Testis (tissue), 2 donors: ENCODE measurements at regions not wholly inside any gene's neighbourhood (a gene's known extent, or its start where the extent isn't known, plus 50 kb on each side); places are given as distances from the start of the nearest gene placed in this dataset.

Experiments
- DNase-seq: peaks from one replicate; pipeline ENCODE4 v3.0.0-alpha.2; 2019
- H3K27ac ChIP-seq, 2 donors: fragments of 200-600 bp; sonication (generic); one replicate each; pipeline ENCODE4 v1.5.1; 2019
- H3K27me3 ChIP-seq: fragments of 200-600 bp; sonication (generic); one replicate; pipeline ENCODE4 v1.5.1; 2019
- H3K36me3 ChIP-seq: fragments of 200-600 bp; sonication (generic); one replicate; pipeline ENCODE4 v1.5.1; 2017; ENCODE audit warnings: low read depth; ENCODE audit errors: missing control alignments
- H3K4me1 ChIP-seq: fragments of 200-600 bp; sonication (generic); one replicate; pipeline ENCODE4 v1.5.1; 2019
- H3K4me3 ChIP-seq, 2 donors: fragments of 200-600 bp; sonication (generic); one replicate each; pipeline ENCODE4 v1.5.1; 2017 to 2019
- H3K9me3 ChIP-seq: fragments of 200-600 bp; sonication (generic); one replicate; pipeline ENCODE4 v1.5.1; 2017
- POLR2A ChIP-seq: fragments of 450-650 bp; IDR thresholded peaks from one replicate; pipeline ENCODE4 v1.6.1; 2017; ENCODE audit warnings: antibody characterized with exemption, mild to moderate bottlenecking, moderate library complexity
- WGBS, 2 donors: methylation state at CpG; one replicate each; pipeline ENCODE4 v1.1.5; 2018; 5-methylcytosine and 5-hydroxymethylcytosine counted together
- intact Hi-C: fragments of 100-400 bp; cut with DNase I; formaldehyde crosslinking; loops from one replicate; pipeline ENCODE4 v1.15.1; 2023; ENCODE audit warnings: low total_unique reads
- TF ChIP-seq, protein P1 (sequence below), 3 experiments: fragments of 450-650 bp in 2 of 3; fragments of 200-600 bp in 1 of 3; sonication (generic) in 1 of 3; IDR thresholded peaks; one replicate each; pipeline ENCODE4 v1.5.1; 2016 to 2019; ENCODE audit warnings: antibody characterized with exemption in 3 of 3, mild to moderate bottlenecking in 2 of 3, moderate library complexity in 1 of 3

DNA sequence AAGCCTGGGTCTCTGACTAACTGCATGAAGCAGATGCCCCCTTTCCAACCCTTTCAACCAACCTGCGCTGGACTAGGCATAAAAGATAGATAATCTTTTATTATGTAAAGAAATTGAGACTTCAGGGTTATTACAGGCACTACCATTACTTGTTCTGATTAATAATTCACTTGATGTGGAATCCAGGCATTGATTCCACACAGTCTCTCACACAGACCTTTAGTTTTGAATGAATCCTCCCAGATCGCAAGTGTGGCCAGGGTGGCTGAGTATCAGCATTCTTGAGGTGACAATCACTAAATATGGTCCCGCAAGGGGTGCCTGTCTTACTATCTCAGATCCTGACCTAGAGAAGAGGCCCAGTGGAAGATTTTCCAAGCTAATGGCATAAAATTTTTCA is 368.9 kb upstream of the ONECUT1 start:
- Histone ChIP-seq H3K4me3 (no peak overlapping the region), H3K4me1 (no peaks in the 10 kb centered on the region), H3K36me3 (no peaks in the 10 kb centered on the region), H3K27me3 (no peaks in the 10 kb centered on the region), H3K27ac (no peak overlapping the region), H3K9me3 (no peaks in the 10 kb centered on the region)
- TF ChIP-seq, protein P1, sequence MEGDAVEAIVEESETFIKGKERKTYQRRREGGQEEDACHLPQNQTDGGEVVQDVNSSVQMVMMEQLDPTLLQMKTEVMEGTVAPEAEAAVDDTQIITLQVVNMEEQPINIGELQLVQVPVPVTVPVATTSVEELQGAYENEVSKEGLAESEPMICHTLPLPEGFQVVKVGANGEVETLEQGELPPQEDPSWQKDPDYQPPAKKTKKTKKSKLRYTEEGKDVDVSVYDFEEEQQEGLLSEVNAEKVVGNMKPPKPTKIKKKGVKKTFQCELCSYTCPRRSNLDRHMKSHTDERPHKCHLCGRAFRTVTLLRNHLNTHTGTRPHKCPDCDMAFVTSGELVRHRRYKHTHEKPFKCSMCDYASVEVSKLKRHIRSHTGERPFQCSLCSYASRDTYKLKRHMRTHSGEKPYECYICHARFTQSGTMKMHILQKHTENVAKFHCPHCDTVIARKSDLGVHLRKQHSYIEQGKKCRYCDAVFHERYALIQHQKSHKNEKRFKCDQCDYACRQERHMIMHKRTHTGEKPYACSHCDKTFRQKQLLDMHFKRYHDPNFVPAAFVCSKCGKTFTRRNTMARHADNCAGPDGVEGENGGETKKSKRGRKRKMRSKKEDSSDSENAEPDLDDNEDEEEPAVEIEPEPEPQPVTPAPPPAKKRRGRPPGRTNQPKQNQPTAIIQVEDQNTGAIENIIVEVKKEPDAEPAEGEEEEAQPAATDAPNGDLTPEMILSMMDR (IDR thresholded peaks at IDR 0.05), result no peak
- TF ChIP-seq POLR2A, result no peak
- no peak for DNase-seq
- 86 to 93% methylated on average over 3 of the region's 3 CpGs for WGBS, 2 donors
- intact Hi-C loops, result no loop called here

DNA sequence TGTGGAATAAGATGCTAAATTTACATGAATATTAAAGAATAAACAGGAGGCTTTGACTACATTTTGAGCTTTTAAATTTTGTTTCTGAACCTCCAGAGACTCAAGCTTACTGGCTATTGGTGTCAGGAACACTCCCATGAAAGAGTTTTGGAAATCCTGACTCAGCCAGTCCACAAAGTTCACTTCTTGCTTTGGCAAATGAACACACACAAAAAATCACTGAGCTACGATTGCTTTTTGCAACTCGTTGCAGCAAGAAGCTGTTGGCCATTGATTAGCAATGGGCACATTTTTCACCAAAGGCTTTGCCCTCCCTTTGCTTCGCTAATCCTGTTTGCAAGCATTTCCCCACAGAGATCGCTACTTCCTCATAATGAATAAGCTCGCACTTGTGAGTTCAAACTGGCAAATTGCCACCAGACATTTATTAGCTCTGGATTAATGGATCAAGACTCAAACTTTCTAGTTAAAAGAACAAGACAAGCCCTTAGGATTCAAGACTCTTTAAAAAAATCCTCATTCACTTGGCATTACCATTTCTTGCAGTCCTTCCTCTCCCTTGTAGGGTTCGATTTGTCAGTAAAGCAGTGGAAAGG is 343.2 kb upstream of the ONECUT1 start:
- intact Hi-C loops, result no loop called here
- H3K27me3 ChIP-seq, result no peaks in the 10 kb centered on the region
- H3K36me3 ChIP-seq, result no peaks in the 10 kb centered on the region
- no peaks in the 10 kb centered on the region for H3K4me1 ChIP-seq
- H3K4me3 ChIP-seq, result no peak overlapping the region
- H3K9me3 ChIP-seq, result no peaks in the 10 kb centered on the region
- no peak for DNase-seq
- no peak for TF ChIP-seq POLR2A
- TF ChIP-seq, protein P1 (IDR thresholded peaks at IDR 0.05), result no peak
- no peak overlapping the region for H3K27ac ChIP-seq
- WGBS, 2 donors, result 77 to 78% methylated on average over 6 of the region's 6 CpGs

DNA sequence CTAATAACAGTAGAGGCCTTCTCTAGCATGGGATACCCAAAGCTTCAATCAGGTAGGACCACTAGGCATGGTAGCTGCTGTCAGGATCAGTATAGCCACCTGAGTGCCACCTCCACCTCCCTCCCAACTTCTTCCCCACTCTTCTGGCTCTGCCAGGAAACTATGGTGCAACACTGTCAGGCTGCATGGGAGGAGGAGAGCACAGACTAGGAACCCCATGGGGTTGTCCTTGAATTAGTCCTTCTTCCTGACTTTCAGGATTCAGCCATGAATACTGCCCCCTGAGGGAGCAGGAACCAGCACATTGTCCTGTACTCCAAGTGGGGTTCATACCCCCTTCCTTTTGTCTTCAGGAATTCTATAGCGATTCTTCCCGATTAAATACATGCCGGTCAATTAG is 340.8 kb upstream of the ONECUT1 start:
- H3K4me1 ChIP-seq, result no peaks in the 10 kb centered on the region
- no peaks in the 10 kb centered on the region for H3K27me3 ChIP-seq
- no peaks in the 10 kb centered on the region for H3K36me3 ChIP-seq
- no peaks in the 10 kb centered on the region for H3K9me3 ChIP-seq
- H3K4me3 ChIP-seq, result no peak overlapping the region
- 92 to 93% methylated on average over 3 of the region's 3 CpGs for WGBS, 2 donors
- intact Hi-C loops, result no loop called here
- TF ChIP-seq, protein P1 (IDR thresholded peaks at IDR 0.05), result no peak
- TF ChIP-seq POLR2A, result no peak
- no peak overlapping the region for H3K27ac ChIP-seq
- DNase-seq, result no peak

DNA sequence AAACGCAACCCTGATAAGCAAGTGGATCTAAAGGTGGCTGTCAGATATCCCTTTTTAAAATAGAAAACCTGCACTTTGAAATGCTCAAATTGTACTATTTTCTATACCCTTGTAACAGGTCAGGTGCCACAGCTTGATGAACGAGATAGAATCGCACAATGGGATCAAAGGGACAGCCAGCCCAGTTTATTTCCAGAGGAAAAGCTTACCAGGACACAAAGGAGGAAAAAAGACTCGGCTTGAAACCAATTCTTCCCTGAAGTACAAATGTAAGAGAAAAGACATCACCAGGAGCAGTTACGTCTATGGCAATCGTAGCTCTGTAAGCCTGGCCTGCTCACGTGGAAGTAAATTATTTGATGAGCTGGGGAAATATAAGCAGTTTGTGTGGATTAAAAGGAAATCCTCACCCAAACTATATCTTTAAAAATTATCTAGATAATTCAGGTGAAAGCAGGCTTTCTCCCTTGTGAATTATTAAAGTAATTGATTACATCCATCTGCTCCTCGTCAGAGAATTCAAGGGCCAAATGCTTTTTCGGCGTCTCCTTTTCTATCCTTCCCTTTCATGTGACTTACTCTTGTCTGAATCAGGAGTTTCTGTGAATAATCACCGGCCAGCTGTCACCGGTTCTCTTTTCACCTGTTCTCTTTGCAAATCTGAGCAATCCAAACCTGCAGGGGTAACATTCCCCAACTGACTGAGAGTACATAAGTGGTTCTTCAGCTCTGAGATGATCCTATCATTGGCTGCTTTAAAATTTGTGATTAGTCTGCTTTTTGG is 339.2 kb upstream of the ONECUT1 start:
- no peaks in the 10 kb centered on the region for H3K9me3 ChIP-seq
- no peak overlapping the region for H3K4me3 ChIP-seq
- intact Hi-C loops, result no loop called here
- WGBS, 2 donors, result 69% methylated on average over 12 of the region's 12 CpGs
- no peak for DNase-seq
- H3K4me1 ChIP-seq, result no peaks in the 10 kb centered on the region
- no peak overlapping the region for H3K27ac ChIP-seq
- H3K36me3 ChIP-seq, result no peaks in the 10 kb centered on the region
- H3K27me3 ChIP-seq, result no peaks in the 10 kb centered on the region
- TF ChIP-seq, protein P1 (IDR thresholded peaks at IDR 0.05), result no peak
- TF ChIP-seq POLR2A, result no peak

DNA sequence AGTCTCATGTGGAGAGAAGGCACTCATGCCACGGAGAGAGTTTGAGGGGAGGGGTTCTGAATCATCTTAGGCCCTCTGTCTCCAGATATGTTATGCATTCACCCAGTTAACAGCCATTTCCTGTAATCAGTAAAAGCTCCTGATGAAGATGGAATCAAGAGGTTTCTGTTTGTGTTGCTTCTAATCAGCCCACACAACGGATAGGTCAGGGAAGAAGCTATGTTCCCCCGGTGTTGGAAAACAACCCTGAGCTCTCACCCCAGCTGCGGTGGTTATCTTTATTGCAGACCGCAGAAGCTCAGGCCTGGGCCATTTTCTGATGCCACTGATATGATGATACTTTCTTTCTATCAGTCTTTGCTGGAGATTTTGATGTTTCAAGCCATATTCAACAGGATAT is 338.5 kb upstream of the ONECUT1 start:
- intact Hi-C loops, result no loop called here
- 46 to 48% methylated on average over 5 of the region's 5 CpGs for WGBS, 2 donors
- H3K27ac ChIP-seq, result no peak overlapping the region

More for the DNA sequence above, 338.5 kb upstream of the ONECUT1 start:
- H3K9me3 ChIP-seq, result no peaks in the 10 kb centered on the region
- TF ChIP-seq, protein P1 (IDR thresholded peaks at IDR 0.05), result no peak
- TF ChIP-seq POLR2A, result no peak
- no peak overlapping the region for H3K4me3 ChIP-seq
- H3K36me3 ChIP-seq, result no peaks in the 10 kb centered on the region
- no peak for DNase-seq
- no peaks in the 10 kb centered on the region for H3K4me1 ChIP-seq
- no peaks in the 10 kb centered on the region for H3K27me3 ChIP-seq
